GM15510 (cell line): ENCODE measurements at regions not wholly inside any gene's neighbourhood (a gene's known extent, or its start where the extent isn't known, plus 50 kb on each side); places are given as distances from the start of the nearest gene placed in this dataset.

Source experiments
- POLR2A ChIP-seq: IDR thresholded peaks from 3 replicates; pipeline ENCODE4 v1.6.1; 2011; ENCODE audit warnings: borderline replicate concordance; ENCODE audit not compliant: insufficient read length; ENCODE audit errors: extremely low read depth

DNA sequence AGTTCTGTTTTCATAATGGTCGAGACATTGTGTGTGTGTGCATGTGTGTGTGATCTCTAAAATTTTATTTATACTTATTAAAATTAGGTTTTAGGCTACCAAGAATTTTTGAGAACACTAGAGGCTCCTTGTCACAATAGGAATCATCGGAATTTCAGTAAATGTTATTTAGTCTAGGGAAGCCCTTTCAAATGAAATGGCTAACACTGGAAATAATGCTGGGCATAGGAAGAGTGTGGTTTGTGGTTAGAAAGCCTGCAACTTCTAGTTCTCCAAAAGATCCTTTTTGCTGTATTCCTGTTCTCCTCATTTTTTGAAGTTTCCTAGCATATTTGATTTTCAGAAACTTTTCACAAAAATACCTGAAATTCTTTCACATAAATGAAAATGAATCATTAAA is 92.5 kb upstream of the MBNL1 start:
- TF ChIP-seq POLR2A, result no peak

DNA sequence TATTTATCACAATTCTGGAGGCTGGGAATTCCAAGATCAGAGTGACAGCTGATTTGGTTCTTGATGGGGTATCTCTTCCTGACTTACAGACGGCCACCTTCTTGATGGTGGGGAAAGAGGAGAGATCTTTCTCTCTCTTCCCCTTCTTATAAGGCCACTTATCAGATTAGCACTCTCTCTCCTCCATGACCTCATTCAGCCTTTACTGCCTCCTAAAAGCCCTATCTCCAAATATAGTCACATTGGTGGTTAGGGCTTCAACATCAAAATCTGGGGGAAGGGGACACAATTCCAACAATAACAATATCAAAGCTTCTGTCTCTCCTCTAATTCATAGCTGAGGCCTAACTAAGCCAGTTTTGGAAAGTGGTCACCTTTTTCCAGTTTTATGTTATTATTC is 91.7 kb upstream of the MBNL1 start:
- no peak for TF ChIP-seq POLR2A

DNA sequence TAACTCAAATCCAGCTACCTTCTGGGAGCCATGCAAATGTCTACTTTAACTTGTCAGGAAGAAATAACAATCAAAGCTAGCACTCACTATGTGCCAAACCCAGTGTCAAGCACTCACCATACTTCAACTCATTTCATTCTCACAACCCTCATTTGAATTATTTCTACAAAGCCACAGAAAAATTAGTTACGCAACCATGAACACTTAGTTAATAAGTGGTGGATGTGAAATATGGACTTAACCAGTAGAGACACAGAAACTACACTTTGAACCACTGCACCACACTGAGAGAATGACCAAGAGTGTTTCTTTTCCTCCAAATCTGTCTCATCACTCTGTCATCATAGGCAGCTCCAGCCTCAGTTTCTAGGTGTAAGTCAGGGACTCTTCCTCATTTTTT is 91.0 kb upstream of the MBNL1 start:
- TF ChIP-seq POLR2A, result no peak

DNA sequence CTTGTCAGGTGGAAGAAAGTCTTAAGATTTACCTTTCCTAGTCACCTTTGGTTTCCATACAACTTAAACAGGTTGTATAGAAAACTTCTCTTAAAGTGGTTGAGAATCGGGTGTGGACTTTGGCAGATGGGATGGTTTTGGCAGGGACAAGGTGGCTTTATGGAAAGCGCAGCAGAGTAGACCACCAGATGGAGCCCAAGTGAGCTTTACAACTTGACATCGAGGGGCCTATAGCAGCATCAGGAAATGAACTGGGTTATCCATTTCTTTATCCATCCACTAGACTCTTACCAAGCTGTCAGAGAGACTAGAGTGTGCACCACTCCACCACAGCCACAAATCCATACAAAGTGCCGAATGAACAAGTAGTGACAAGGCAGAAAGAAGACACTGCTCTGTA is 85.3 kb upstream of the MBNL1 start:
- no peak for TF ChIP-seq POLR2A

DNA sequence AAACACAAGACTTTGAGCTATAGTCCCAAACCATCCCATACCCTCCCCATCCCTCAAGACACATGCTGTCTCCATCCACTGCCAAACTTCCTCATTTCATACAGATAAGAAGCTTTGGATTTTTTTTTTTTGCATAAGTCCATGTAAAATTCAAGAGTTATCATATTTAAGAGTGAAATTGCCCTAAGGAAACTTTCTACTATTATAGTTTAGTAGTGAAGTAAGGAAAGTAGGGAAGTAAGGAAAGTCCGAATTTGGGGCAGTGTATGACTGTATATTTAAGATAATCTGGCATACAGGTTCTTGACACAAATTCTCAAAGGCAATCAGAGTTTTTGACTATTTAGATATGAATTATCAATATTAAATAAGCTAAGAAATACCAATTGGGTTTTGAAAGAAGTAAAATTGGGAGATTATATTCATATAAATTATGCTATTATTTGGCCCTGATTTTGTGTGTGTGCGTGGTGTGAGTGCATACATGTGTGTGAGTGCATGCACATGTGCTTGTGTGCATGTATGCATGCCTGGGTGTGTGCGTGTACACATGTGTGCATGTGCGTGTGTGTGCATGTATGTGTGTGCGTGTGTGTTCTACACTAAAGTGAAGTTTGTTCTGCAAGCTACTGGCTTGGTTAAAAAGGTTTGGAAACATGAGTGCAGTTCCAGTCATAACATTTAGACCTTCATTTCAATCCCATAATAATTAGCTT is 83.6 kb upstream of the MBNL1 start:
- no peak for TF ChIP-seq POLR2A

DNA sequence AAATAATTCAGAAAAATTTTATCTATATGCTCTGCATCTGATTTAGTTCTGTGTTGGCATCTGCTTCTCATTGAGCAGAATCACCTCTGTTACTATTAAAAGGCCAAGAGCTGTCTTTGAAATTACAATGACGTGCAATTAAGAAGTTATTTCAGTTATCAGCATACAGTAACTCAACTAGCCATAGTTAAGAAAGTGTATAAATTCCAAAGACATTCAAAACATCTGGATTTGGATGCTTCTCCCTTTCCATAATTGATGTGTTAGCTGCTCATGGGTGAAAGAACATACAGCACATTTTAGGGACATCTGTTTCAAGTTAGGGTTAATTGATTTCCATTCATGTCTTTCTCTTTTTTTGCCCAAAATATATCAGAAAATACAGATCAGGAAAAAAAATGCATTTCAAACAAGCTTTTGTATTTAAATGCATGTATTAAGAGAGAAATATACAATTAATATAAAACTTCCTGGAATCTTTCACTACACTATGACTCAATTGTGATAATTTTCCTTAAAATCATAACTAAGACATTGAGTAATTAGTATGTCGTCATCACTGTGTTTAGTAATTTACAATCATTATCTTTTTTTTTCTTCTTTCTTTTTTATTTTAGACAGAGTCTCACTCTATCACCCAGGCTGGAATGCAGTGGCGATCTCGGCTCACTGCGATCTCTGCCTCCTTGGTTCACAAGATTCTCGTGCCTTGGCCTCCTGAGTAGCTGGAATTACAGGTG is 82.7 kb upstream of the MBNL1 start:
- no peak for TF ChIP-seq POLR2A

DNA sequence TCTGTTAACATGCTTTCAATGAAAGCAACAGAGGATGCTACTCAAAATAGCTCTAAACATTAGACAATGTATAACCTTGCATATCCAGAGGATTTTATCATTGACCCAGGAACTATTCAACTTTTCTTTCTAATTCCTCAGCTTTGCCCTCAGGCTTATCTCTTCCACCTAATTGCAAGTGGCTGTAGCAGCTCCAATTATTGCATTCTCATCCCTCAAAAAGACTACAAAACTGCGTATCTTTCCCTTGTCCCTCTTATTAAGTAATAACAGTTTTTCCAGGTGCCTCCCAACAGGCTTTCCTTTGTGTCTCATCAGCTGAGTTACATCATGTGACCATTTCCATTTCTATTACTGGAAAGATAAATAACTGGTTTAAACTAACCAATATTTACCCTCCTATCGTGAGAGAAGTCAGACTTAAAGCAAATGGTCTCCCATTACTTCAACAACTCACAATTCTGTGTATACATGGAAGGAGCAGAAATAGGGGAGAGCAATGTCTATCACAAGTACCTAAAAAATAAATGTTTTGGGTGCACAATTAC is 78.0 kb upstream of the MBNL1 start:
- TF ChIP-seq POLR2A, result no peak

DNA sequence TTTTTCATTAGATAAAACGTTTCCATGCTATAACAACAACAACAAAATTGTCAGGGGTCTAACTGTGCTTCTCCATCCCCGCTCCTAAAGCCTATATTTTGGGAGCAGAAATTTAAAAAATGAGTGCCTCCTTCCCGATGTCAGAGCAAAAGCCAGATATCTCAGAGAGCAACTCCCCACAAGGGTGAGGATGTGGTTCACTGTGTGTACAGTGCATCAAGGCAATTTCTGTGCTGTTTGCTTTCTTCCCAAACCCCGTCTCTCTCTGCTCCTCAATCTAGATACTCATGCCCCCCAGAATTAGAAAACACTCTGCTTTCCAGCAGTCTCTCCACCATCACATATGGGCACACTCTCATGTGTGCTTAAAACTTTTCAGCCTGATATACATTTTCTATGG is 76.7 kb upstream of the MBNL1 start:
- TF ChIP-seq POLR2A, result no peak

DNA sequence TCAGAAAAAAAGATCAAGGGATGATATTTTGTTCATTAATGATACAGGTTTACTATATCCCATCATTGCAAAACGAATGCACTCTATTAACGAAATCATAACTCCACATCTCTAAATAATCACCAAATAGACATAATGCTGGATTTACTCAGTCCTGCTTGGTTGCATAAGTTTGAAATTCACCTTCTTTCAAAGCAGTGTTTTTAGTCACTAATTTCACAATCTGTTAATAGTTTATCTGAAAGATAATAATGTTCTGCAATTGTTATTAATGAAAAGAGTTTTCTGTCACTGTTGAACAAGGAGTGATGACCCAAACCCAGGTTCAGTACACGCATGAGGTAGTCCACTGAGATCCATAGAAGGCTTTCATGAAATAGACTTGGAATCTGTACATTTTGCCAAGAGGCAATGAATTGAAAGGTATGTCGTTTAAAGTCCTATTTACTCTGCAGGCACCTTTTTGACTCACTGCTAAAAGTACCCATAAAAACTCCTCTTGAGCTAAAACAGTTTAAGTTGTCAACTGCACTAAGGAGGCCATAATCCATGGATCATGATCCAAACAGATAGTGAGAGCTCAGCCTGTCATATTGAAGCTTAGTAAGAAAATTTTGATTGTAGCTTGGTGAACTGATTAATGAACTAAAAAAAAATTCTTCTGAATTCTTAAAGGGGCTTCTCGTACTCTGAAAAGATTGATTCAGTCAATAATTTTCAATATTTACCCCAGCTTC is 75.6 kb upstream of the MBNL1 start:
- no peak for TF ChIP-seq POLR2A

DNA sequence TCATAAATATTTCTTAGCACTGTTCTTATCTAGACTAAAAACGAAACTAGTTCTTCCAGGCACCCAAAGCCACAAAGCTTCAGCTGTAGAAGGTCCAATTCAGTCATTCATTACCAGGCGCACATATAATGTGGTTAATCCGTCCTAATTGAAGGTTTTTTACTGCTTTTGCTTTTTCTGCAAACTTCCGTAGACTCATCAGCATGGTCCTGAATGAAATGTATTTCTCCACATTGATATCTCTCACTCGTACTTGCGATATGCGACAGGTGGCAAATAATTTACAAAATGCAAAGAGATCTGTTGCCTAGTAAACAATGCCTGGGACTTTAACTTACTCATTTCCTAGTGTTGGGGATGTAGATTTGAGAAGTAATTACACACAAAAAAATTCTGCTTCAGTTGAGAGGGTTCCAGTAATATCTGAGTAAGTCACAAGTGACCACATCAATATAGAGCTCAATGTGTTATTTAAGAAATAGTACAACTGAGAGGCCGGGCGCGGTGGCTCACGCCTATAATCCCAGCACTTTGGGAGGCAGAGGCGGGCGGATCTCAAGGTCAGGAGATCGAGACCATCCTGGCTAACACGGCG is 75.0 kb upstream of the MBNL1 start:
- no peak for TF ChIP-seq POLR2A

DNA sequence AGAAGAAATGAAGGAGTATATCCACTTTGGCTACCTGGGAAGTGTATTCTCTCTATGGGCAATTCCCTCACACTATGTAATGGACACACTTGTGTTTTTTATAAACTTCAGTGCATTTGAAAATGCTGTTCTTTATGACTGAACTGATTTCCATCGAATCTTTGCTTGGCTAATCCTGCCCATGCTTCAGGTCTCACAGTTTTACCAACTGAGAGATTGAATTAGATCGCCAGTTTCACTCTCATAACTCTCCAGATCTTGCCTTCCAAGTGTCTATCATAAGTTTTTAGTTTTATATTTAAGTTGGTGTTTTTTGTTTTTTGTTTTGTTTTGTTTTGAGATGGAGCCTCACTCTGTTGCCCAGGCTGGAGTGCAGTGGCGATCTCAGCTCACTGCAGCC is 73.5 kb upstream of the MBNL1 start:
- no peak for TF ChIP-seq POLR2A

DNA sequence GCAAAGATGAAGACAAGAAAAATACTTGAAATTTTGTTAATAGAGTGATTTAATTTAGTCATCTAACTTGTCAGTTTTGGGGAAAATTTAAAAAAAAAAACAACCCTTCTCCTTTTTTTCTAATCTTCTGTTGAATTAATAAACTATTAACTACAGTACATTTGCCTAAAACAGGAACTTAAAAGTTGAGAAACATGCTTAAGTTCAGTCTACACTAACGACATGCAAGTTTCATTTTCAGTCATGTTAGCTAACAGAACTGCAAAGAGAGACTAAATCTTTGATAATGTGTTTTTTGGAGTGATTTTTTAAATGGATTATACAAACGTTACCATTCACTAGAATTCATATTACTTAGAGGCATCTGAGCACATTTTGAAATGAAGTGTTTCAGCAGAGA is 71.9 kb upstream of the MBNL1 start:
- TF ChIP-seq POLR2A, result no peak

DNA sequence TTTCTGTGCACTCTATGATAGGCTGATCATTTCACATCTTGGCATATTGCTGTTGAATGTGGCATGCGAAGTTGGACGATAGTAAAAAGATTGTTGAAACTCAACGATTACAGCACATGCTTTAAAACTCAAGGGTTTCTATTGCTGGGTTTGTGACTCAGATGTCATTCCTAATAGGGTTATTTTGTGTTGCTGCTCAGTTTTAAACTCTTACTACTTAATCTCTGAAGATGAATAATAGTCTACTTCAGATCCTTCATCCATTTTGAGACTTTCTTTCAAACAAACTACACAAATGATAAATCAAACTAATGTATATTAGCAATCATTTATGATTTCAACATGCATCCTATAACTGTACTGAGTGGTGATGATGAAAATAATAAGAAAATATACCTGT is 71.3 kb upstream of the MBNL1 start:
- TF ChIP-seq POLR2A, result no peak

DNA sequence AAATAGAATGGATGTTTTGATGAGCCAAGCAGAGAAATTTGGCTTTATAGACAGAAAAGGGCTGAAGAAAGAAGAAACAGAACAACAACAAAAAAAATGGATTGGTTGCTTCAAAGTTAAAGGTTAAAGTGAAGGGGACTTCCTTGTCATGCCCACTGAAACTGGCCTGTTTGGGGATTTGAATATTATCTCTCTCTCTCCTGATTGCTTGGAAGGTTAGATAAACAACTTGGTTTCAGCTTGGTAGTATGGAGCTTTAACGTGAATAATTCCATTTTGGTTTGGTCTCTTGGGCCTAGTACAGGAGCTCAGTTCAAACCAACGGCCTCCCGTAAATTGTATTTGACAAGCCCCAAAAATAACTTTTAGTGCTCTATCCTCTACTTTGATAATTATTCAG is 70.8 kb upstream of the MBNL1 start:
- no peak for TF ChIP-seq POLR2A

DNA sequence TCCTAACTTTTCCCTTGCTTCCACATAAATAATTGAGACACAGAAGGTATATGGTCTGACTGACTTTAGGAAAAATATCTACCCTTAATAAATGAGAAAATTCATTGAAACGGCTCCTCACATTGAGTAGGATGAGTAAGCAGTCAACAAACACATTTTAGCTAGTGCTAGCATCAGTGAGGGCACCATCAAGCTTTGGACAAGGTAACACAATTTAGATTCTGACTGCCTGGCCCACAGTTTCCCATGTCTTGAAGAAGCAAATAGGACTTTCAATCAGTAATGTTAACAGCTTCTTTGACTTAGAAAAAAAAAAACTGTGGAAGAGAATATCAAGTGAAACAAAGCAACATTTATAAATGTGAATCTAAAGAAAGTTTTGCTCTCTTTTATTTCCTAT is 70.1 kb upstream of the MBNL1 start:
- no peak for TF ChIP-seq POLR2A
